HG03159 (cell line): ENCODE measurements at regions not wholly inside any gene's neighbourhood (a gene's known extent, or its start where the extent isn't known, plus 50 kb on each side); places are given as distances from the start of the nearest gene placed in this dataset.
"Not testable (repeated sequence)": the region's sequence is repeated elsewhere in the genome, so short reads cannot be mapped to it uniquely, and the experiment has no call there.

ENCODE experiments used
- ATAC-seq: cut with Tn5 transposase; IDR thresholded peaks from one replicate; pipeline ENCODE4 v1.9.1; 2021; ENCODE audit warnings: mild to moderate bottlenecking, moderate library complexity; ENCODE audit not compliant: unreplicated experiment

GRCh38 chr6:28789553-28790083 lies 134.2 kb downstream of the TRIM27 start:
- no peak for ATAC-seq

- ATAC-seq: no peak
These were observed 132.8 kb downstream of the TRIM27 start for GRCh38 chr6:28791002-28791383.

- no peak for ATAC-seq
These were observed 129.4 kb downstream of the TRIM27 start for GRCh38 chr6:28794175-28795002.

GRCh38 chr6:28800647-28801046 lies 123.1 kb downstream of the TRIM27 start:
- ATAC-seq: not testable (repeated sequence)

- ATAC-seq: no peak
These were observed 121.1 kb downstream of the TRIM27 start for GRCh38 chr6:28802417-28803336.

- ATAC-seq: no peak
These were observed 120.5 kb downstream of the TRIM27 start for GRCh38 chr6:28803337-28803709.

GRCh38 chr6:28807682-28808280 lies 116.0 kb downstream of the TRIM27 start:
- ATAC-seq: no peak

GRCh38 chr6:28808383-28808782 lies 115.4 kb downstream of the TRIM27 start:
- ATAC-seq: no peak

- ATAC-seq: no peak
These were observed 113.7 kb downstream of the TRIM27 start for GRCh38 chr6:28809947-28810658.

GRCh38 chr6:28810659-28811053 lies 113.1 kb downstream of the TRIM27 start:
- ATAC-seq: no peak

- no peak for ATAC-seq
These were observed 111.9 kb downstream of the TRIM27 start for GRCh38 chr6:28811873-28812272.

- ATAC-seq: no peak
These were observed 110.8 kb downstream of the TRIM27 start for GRCh38 chr6:28812778-28813569.

GRCh38 chr6:28814032-28814976 lies 109.5 kb downstream of the TRIM27 start:
- ATAC-seq: no peak

- no peak for ATAC-seq
These were observed 107.4 kb downstream of the TRIM27 start for GRCh38 chr6:28816339-28816908.

- ATAC-seq: no peak
These were observed 106.6 kb downstream of the TRIM27 start for GRCh38 chr6:28816909-28817807.

- ATAC-seq: no peak
These were observed 106.0 kb downstream of the TRIM27 start for GRCh38 chr6:28817808-28818145.
